Osteoblast (primary cell): ENCODE measurements at regions not wholly inside any gene's neighbourhood (a gene's known extent, or its start where the extent isn't known, plus 50 kb on each side); places are given as distances from the start of the nearest gene placed in this dataset.
A peak's percentile ranks its signal among the peaks of the same experiment; 100 is the strongest.

Experiments used
- DNase-seq: peaks from one replicate; pipeline ENCODE4 v3.0.0; 2011; ENCODE audit warnings: low spot score, mixed read lengths; ENCODE audit not compliant: insufficient read length; ENCODE audit errors: missing footprints
- H2AFZ ChIP-seq: 2 replicates; pipeline ENCODE4 v1.6.0; 2011; ENCODE audit warnings: mild to moderate bottlenecking, low read length
- H3K27ac ChIP-seq: 2 replicates; pipeline ENCODE4 v1.5.1; 2011; ENCODE audit warnings: mild to moderate bottlenecking, low read depth, low read length, moderate library complexity
- H3K27me3 ChIP-seq: 2 replicates; pipeline ENCODE4 v1.6.0; 2012; ENCODE audit warnings: mild to moderate bottlenecking, control low read depth, inconsistent platforms, low read length, moderate library complexity; ENCODE audit not compliant: insufficient read depth
- H3K36me3 ChIP-seq: 2 replicates; pipeline ENCODE4 v1.5.1; 2011; ENCODE audit warnings: mild to moderate bottlenecking, low read length, control low read depth, moderate library complexity; ENCODE audit not compliant: insufficient read depth
- H3K4me1 ChIP-seq: 2 replicates; pipeline ENCODE4 v1.5.1; 2011; ENCODE audit warnings: mild to moderate bottlenecking, low read length, control low read depth, moderate library complexity; ENCODE audit not compliant: insufficient read depth
- H3K4me2 ChIP-seq: 2 replicates; pipeline ENCODE4 v1.6.0; 2011; ENCODE audit warnings: mild to moderate bottlenecking, low read length; ENCODE audit not compliant: insufficient read depth
- H3K4me3 ChIP-seq: fragments of 200-600 bp; sonication (generic); 3 replicates; pipeline ENCODE4 v1.5.1; 2012; ENCODE audit warnings: mild to moderate bottlenecking, low read length, inconsistent platforms; ENCODE audit not compliant: insufficient read depth
- H3K79me2 ChIP-seq: 2 replicates; pipeline ENCODE4 v1.6.0; 2012; ENCODE audit warnings: mild to moderate bottlenecking, low read length, control low read depth, inconsistent platforms; ENCODE audit not compliant: insufficient read depth
- H3K9me3 ChIP-seq: 2 replicates; pipeline ENCODE4 v1.5.1; 2011; ENCODE audit warnings: low read depth, low read length, control low read depth
- H4K20me1 ChIP-seq: 2 replicates; pipeline ENCODE4 v1.6.0; 2012; ENCODE audit warnings: mild to moderate bottlenecking, low read length, control low read depth; ENCODE audit not compliant: insufficient read depth
- CTCF ChIP-seq: IDR thresholded peaks from 2 replicates; pipeline ENCODE4 v1.5.1; 2011; ENCODE audit warnings: mild to moderate bottlenecking, low read depth, low read length, moderate library complexity; ENCODE audit errors: extremely low read depth

- H3K9me3 ChIP-seq, result no peaks in the 10 kb centered on the region
- H3K36me3 ChIP-seq, result no peaks in the 10 kb centered on the region
- DNase-seq, result no peak
- H3K4me3 ChIP-seq, result no peak overlapping the region
- no peak overlapping the region for H2AFZ ChIP-seq
- peaks cover 8% of the 10 kb centered on the region for H3K4me1 ChIP-seq
- TF ChIP-seq CTCF, result no peak
- no peaks in the 10 kb centered on the region for H4K20me1 ChIP-seq
- no peak overlapping the region for H3K27ac ChIP-seq
- H3K27me3 ChIP-seq, result no peaks in the 10 kb centered on the region
- H3K4me2 ChIP-seq, result no peak overlapping the region
- H3K79me2 ChIP-seq, result no peaks in the 10 kb centered on the region
These were observed 89.3 kb downstream of the MACIR start for GRCh38 chr5:103347716-103348423.

- no peak for DNase-seq
- H3K27ac ChIP-seq, result no peak overlapping the region
- H3K9me3 ChIP-seq, result no peaks in the 10 kb centered on the region
- no peak for TF ChIP-seq CTCF
- no peaks in the 10 kb centered on the region for H4K20me1 ChIP-seq
- no peak overlapping the region for H3K4me2 ChIP-seq
- H3K4me1 ChIP-seq, result peaks cover 8% of the 10 kb centered on the region
- H3K27me3 ChIP-seq, result no peaks in the 10 kb centered on the region
- no peak overlapping the region for H3K4me3 ChIP-seq
- H3K36me3 ChIP-seq, result no peaks in the 10 kb centered on the region
- H2AFZ ChIP-seq, result peak overlapping the region; percentile 39
- no peaks in the 10 kb centered on the region for H3K79me2 ChIP-seq
These were observed 87.7 kb downstream of the MACIR start for GRCh38 chr5:103346162-103346748.

GRCh38 chr5:103345461-103345860, 86.9 kb downstream of the MACIR start:
- TF ChIP-seq CTCF, result no peak
- Histone ChIP-seq H3K27ac (no peak overlapping the region), H3K4me2 (no peak overlapping the region), H3K9me3 (no peaks in the 10 kb centered on the region), H3K4me1 (peaks cover 8% of the 10 kb centered on the region), H4K20me1 (no peaks in the 10 kb centered on the region), H3K4me3 (no peak overlapping the region), H3K36me3 (no peaks in the 10 kb centered on the region), H2AFZ (no peak overlapping the region), H3K79me2 (no peaks in the 10 kb centered on the region), H3K27me3 (no peaks in the 10 kb centered on the region)
- no peak for DNase-seq

- H4K20me1 ChIP-seq, result no peaks in the 10 kb centered on the region
- no peak for DNase-seq
- H3K4me1 ChIP-seq, result no peaks in the 10 kb centered on the region
- no peaks in the 10 kb centered on the region for H3K36me3 ChIP-seq
- H3K9me3 ChIP-seq, result no peaks in the 10 kb centered on the region
- no peaks in the 10 kb centered on the region for H3K27me3 ChIP-seq
- H3K4me3 ChIP-seq, result peak overlapping the region; percentile 0
- H3K27ac ChIP-seq, result no peak overlapping the region
- peak overlapping the region; percentile 11 for H2AFZ ChIP-seq
- TF ChIP-seq CTCF, result no peak
- H3K79me2 ChIP-seq, result no peaks in the 10 kb centered on the region
- H3K4me2 ChIP-seq, result no peak overlapping the region
These were observed 82.3 kb downstream of the MACIR start for GRCh38 chr5:103340717-103341388.
